ENCODE measurements at regions not wholly inside any gene's neighbourhood (a gene's known extent, or its start where the extent isn't known, plus 50 kb on each side); places are given as distances from the start of the nearest gene placed in this dataset.

GRCh38 chr12:88418856-88419497 lies 161.3 kb downstream of the KITLG start:
- no peak overlapping the region for H3K4me3 ChIP-seq (ENCODE audit: low read length)
- no peak for DNase-seq (ENCODE audit: low read depth)
- TF ChIP-seq, protein P1, sequence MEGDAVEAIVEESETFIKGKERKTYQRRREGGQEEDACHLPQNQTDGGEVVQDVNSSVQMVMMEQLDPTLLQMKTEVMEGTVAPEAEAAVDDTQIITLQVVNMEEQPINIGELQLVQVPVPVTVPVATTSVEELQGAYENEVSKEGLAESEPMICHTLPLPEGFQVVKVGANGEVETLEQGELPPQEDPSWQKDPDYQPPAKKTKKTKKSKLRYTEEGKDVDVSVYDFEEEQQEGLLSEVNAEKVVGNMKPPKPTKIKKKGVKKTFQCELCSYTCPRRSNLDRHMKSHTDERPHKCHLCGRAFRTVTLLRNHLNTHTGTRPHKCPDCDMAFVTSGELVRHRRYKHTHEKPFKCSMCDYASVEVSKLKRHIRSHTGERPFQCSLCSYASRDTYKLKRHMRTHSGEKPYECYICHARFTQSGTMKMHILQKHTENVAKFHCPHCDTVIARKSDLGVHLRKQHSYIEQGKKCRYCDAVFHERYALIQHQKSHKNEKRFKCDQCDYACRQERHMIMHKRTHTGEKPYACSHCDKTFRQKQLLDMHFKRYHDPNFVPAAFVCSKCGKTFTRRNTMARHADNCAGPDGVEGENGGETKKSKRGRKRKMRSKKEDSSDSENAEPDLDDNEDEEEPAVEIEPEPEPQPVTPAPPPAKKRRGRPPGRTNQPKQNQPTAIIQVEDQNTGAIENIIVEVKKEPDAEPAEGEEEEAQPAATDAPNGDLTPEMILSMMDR (conservative IDR thresholded peaks at IDR 0.05; ENCODE audit: low read depth, low read length) = no peak

- H3K4me3 ChIP-seq (ENCODE audit: low read length) = no peak overlapping the region
- DNase-seq (ENCODE audit: low read depth) = no peak
- TF ChIP-seq, protein P1 (conservative IDR thresholded peaks at IDR 0.05; ENCODE audit: low read depth, low read length) = no peak
These were observed 160.5 kb downstream of the KITLG start for GRCh38 chr12:88419794-88420193.

- TF ChIP-seq, protein P1 (conservative IDR thresholded peaks at IDR 0.05; ENCODE audit: low read depth, low read length) = no peak
- no peak overlapping the region for H3K4me3 ChIP-seq (ENCODE audit: low read length)
- DNase-seq (ENCODE audit: low read depth) = no peak
These were observed 159.8 kb downstream of the KITLG start for GRCh38 chr12:88420457-88420856.

DNA sequence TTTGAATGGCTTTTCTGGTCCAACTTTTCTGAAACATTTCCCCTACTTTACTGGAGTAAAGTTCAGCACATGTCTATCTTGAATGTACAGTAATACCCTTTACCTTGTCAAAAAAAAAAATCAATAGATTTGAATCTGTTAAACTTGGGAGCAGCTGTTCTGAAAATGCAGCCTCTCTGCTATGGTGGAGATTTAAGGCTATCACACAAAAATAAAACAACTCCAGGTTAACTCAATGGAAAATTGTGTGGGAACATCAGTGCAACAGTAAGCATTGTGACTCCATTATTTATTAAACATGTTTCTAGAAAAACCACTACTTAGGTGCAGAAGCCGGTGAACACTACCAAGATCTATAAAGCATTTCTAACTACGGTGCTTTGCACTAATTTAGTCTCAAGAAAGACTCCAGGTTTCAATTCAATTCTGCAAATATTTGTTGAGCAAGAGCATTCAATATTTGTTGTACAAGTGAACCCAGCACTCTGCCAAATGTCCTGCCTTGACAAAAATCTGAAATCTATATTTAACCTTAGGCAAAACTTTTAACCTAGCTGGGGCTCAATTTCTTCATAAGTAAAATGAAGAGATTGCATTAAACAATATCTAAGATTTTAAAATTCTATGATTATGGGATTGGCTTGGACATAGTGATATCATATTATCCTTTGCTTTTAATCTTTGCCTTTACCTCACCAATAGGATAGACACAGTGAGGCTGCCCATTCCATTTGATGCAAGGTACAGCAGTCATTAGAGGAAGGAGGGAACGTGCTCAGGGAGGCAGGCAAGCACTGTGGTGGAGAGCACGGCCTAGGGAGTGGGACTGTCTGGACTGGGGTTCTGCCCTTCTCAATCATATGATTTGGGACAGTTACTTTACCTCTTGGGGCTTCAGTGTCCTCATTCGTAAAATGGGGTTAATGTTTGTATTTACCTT lies 155.2 kb downstream of the KITLG start:
- TF ChIP-seq, protein P1 (conservative IDR thresholded peaks at IDR 0.05; ENCODE audit: low read depth, low read length) = no peak
- H3K4me3 ChIP-seq (ENCODE audit: low read length) = no peak overlapping the region
- no peak for DNase-seq (ENCODE audit: low read depth)

- DNase-seq (ENCODE audit: low read depth) = no peak
- TF ChIP-seq, protein P1 (conservative IDR thresholded peaks at IDR 0.05; ENCODE audit: low read depth, low read length) = no peak
- no peak overlapping the region for H3K4me3 ChIP-seq (ENCODE audit: low read length)
These were observed 151.9 kb downstream of the KITLG start for GRCh38 chr12:88428350-88428749.

- no peak for DNase-seq (ENCODE audit: low read depth)
- TF ChIP-seq, protein P1 (conservative IDR thresholded peaks at IDR 0.05; ENCODE audit: low read depth, low read length) = no peak
- H3K4me3 ChIP-seq (ENCODE audit: low read length) = no peak overlapping the region
These were observed 149.0 kb downstream of the KITLG start for GRCh38 chr12:88431246-88431645.
